Stimulated activated CD4-positive, alpha-beta T cell treated with anti-CD3 and anti-CD28 coated beads, Interleukin-2, amount 100 ng/mL, for 4 hours (primary cell): ENCODE measurements at regions not wholly inside any gene's neighbourhood (a gene's known extent, or its start where the extent isn't known, plus 50 kb on each side); places are given as distances from the start of the nearest gene placed in this dataset.
"Not testable (repeated sequence)": the region's sequence is repeated elsewhere in the genome, so short reads cannot be mapped to it uniquely, and the experiment has no call there.

Experiments
- DNase-seq: peaks from one replicate; pipeline ENCODE4 v3.0.0-alpha.2; 2020; ENCODE audit warnings: low read depth

DNA sequence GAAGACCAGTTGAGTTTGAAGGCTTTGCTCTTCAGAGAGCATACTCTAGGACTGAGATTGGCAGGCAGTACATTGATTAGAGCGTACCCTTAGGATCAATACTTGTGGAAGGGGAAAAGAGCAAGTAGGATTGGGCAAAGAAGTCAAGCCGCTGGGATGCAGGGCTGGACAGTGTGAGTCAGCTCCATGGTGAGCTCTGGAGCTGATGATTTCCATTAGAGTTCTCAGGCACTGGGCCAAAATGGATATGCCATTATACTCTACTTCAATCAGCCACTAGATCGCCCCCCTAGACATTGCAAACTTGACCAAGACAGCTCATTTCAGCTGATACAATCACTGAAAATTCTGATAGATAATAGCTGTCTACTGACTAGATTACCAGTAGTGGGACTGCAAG lies 432.7 kb upstream of the ALCAM start:
- DNase-seq, result no peak

DNA sequence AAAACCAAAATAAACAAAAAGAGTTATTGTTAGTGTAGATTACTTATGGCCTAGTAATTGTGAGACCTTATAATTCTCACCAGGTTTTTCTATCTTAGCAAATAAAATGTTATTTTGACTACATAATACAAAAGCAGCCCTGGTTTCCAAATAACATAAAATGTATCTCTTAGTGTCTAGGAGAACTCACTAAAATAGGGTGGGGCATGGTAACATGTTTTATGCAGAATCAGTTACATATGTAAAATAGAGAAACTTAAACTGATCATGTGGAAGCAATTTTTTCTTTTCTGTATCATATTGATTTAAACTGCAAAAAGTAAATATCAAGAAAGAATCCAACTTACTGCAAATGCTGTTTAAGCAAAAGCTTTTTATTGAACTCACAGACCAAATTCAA lies 431.1 kb upstream of the ALCAM start:
- DNase-seq, result no peak

- no peak for DNase-seq
These were observed 427.5 kb upstream of the ALCAM start for GRCh38 chr3:104939196-104939595.

DNA sequence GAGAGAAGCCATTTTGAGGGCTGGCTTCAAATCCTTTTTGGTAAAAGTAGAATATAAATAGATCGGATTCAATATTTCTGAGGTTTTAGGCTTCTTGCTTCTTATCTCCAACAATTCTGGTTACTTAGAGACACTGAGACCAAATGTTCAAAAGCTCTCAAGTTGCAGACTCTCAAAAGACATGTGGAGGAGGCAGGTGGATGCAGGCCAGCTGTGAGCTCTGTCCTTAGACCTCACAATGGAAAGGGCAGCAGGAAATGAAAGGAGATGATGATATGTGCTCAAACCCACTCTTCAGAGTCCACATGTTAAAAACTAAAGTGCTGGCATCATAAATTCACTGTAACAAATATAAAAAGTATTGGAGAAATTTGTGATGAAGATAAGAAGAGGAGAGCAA lies 424.9 kb upstream of the ALCAM start:
- DNase-seq, result no peak

DNA sequence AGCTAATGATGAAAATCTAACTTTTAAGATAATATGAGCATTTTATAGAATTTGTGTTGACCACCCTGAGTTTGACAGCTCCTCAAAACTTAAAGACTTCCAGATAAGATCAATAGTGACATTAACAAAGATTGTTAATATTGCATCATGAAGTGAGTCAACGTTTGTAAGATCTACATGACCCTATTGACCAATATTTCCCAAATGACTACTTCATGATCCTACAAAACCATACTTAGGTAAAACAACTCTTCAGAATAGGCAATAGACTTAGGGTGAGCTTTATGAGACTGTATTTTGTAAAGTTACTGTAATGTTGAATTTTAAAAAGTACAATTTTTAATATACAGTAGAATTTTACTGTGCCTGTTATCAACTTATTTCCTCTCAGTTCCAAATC lies 422.7 kb upstream of the ALCAM start:
- DNase-seq, result no peak

- DNase-seq, result no peak
These were observed 418.8 kb upstream of the ALCAM start for GRCh38 chr3:104947943-104948342.

DNA sequence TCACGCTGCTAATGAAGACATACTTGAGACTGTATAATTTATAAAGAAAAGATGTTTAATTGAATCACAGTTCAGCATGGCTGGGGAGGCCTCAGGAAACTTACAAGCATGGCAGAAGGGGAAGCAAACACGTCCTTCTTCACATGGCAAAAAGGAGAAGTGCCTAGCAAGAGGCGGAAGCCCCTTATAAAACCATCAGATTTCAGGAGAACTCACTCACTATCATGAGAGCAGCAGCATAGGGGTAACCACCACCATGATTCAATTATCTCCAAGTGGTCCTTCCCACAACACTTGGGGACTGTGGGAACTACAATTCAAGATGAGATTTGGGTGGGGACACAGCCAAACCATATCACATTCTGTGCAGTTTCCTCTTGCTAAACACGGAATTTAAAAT lies 416.9 kb upstream of the ALCAM start:
- DNase-seq, result not testable (repeated sequence)

GRCh38 chr3:104951426-104951825 lies 415.3 kb upstream of the ALCAM start:
- no peak for DNase-seq

DNA sequence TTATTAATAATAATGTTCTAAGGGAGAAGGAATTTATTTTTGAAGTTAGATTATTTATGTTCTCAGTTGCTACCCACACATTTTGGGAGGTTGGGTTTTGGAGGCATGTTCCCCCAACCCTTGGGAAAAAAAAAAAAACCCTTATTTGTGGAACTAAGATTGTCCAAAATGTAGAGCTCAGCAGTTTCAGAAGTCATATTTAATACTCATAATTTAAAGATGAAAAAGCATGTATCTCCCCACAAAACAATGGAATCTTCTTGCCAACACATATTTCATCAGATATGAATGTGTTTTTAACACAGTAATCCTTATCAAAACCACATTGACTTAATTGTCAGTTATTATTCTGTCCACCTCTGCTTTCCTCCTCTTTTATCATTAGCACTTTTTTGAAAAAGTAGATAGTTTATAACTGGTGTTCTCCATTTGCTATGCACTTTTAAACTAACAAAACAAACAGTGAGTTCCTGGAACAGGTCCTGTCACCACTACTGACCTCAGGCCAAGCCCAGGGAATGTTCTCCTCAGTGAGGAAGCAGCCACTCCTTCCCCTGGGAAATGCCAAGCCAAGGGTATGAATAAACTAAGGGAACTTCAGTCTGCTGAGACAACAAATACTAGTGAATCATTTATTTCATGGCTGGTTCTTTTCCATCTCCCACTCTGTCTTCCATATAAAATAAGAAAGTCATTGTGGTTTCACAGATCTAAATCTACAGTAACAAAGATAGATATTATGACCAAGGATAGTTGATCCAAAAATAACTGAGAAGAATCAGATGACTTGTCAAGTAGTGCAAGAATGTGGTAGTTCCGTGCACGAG lies 414.4 kb upstream of the ALCAM start:
- DNase-seq, result no peak

GRCh38 chr3:104956620-104957345 lies 409.9 kb upstream of the ALCAM start:
- DNase-seq, result no peak

DNA sequence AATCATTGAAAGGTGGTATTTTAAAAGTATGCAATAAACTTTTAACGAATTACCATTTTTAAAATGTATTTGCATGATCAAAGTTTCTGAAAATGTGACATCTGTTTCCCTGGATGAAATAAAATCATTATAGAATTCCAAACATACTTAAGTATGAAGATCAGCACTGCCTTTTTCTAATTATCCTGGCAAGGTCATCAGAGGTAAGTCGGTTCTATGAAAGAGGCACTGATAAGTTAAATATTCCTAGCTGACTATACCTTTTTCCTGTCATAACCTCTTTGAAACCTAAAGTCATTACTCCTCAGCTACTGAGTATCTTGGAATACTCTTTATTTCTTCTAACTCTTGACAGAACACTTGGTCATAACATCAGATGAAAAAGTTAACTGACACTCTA lies 406.1 kb upstream of the ALCAM start:
- DNase-seq, result no peak

DNA sequence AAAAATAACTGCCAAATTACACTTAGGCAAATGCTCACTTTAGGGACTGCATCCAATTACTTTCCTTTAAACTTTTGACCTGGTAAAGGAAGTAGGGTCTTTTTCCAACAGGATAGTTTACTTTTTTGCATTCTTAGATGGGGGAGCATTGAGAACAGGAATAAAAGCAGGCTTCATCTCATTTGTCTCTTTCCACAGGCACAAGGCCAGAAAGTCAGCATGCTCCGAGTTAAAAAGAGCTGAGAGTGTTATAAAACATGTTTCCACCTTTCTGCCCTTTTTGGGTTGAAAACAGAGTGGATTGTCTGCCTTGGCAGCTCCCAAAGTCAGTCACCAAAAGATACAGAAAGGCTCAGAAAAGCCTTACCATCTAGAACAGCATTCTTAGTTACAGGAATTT lies 404.9 kb upstream of the ALCAM start:
- no peak for DNase-seq

GRCh38 chr3:104974316-104974715 lies 392.4 kb upstream of the ALCAM start:
- no peak for DNase-seq

DNA sequence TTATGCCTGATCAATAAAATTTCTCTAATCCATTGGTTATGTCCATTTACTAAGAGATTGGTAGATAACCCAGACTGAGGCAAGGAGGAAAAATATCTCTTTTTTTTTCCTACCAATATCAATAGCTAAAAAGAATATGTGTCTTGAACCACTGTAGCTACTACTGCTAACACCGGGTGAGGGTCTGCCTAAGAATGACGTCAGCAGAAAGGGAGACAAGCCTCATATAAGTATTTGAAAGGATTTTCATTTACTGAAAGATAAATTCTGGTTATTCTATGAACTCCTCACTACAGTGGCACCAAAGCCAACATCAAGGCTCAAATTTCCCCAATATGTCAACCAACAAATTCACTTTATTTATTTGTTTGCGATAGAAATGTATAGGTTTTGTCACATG lies 389.0 kb upstream of the ALCAM start:
- no peak for DNase-seq

- DNase-seq, result no peak
These were observed 384.6 kb upstream of the ALCAM start for GRCh38 chr3:104982130-104982529.

DNA sequence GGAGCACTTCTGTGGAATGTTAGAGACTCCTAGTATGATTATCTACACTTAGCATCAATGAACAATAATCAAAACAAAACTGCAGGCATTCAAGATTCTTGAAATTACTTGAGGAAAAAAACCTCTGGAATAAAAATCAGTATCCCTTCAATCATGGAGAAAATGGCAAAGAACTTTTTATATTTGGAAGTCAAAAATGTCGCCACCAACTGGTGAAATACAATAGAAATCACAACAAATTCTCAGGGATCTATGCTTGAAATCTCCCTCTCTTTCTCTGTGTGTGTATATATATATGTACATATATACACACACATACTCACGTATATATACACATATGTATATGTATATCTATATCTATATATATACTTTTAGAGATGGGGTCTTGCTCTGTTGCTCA lies 378.9 kb upstream of the ALCAM start:
- DNase-seq, result no peak

- no peak for DNase-seq
These were observed 378.2 kb upstream of the ALCAM start for GRCh38 chr3:104988496-104988895.

- no peak for DNase-seq
These were observed 376.8 kb upstream of the ALCAM start for GRCh38 chr3:104989878-104990277.

GRCh38 chr3:104990758-104991157 lies 376.0 kb upstream of the ALCAM start:
- no peak for DNase-seq

- no peak for DNase-seq
These were observed 374.0 kb upstream of the ALCAM start for GRCh38 chr3:104992676-104993075.

DNA sequence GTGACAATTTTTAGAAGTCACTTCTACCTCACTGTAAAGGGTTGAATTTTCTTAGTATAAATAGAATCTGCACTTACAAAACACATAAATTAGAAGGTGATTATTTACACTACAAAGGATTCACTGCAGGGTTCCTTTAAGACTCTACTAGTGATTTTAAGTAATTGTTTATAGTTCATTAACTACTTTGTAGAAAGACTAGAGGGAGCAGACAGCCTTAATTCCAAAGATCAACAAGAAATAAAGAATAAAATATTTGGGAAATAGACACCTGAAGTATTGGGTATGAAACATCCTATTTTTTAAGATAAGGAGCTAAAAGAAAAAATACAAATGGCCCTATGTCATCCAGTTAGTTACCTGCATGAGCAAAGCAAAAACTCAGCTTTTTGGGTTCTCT lies 360.5 kb upstream of the ALCAM start:
- DNase-seq, result no peak

GRCh38 chr3:105013657-105014056 lies 353.1 kb upstream of the ALCAM start:
- DNase-seq, result no peak

DNA sequence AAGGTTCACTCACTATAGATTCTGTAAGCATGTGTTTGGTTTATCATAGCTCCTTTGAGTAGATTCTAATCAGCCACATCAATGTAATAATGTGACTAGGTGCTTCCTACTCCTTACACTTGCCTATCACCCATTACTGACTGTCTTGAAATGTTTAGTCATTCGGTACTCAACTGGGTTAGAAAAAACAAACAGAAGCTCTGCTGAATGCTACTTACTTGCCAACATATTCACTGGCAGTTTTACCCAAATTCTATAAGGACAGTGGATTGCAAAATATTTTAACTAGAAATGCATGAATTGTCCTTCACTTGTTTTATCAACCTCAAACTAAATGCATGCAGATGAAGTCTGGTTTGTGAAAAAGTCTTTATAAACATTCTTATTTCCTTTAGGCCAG lies 352.1 kb upstream of the ALCAM start:
- DNase-seq, result no peak

- no peak for DNase-seq
These were observed 343.9 kb upstream of the ALCAM start for GRCh38 chr3:105022813-105023212.
